HG03280 (cell line): ENCODE measurements at regions not wholly inside any gene's neighbourhood (a gene's known extent, or its start where the extent isn't known, plus 50 kb on each side); places are given as distances from the start of the nearest gene placed in this dataset.
"Not testable (repeated sequence)": the region's sequence is repeated elsewhere in the genome, so short reads cannot be mapped to it uniquely, and the experiment has no call there.

Experiments used
- ATAC-seq: cut with Tn5 transposase; IDR thresholded peaks from one replicate; pipeline ENCODE4 v1.9.1; 2021; ENCODE audit warnings: mild to moderate bottlenecking, moderate library complexity; ENCODE audit not compliant: unreplicated experiment

GRCh38 chr2:192488158-192488557 is 293.4 kb upstream of the TMEFF2 start:
- ATAC-seq, result not testable (repeated sequence)

GRCh38 chr2:192487636-192488035 is 292.9 kb upstream of the TMEFF2 start:
- ATAC-seq, result no peak

- ATAC-seq, result no peak
Measured at GRCh38 chr2:192484903-192485302, 290.2 kb upstream of the TMEFF2 start.

GRCh38 chr2:192480984-192481383 is 286.3 kb upstream of the TMEFF2 start:
- no peak for ATAC-seq

- no peak for ATAC-seq
Measured at GRCh38 chr2:192473331-192473730, 278.6 kb upstream of the TMEFF2 start.

GRCh38 chr2:192471982-192472381 is 277.2 kb upstream of the TMEFF2 start:
- no peak for ATAC-seq

GRCh38 chr2:192469612-192470011 is 274.9 kb upstream of the TMEFF2 start:
- ATAC-seq, result no peak

GRCh38 chr2:192467953-192468660 is 273.4 kb upstream of the TMEFF2 start:
- no peak for ATAC-seq

- no peak for ATAC-seq
Measured at GRCh38 chr2:192465141-192465540, 270.4 kb upstream of the TMEFF2 start.

GRCh38 chr2:192459422-192459821 is 264.7 kb upstream of the TMEFF2 start:
- no peak for ATAC-seq

- no peak for ATAC-seq
Measured at GRCh38 chr2:192448881-192449280, 254.1 kb upstream of the TMEFF2 start.

- no peak for ATAC-seq
Measured at GRCh38 chr2:192444286-192444838, 249.6 kb upstream of the TMEFF2 start.

- ATAC-seq, result no peak
Measured at GRCh38 chr2:192443831-192444230, 249.1 kb upstream of the TMEFF2 start.

GRCh38 chr2:192438239-192438638 is 243.5 kb upstream of the TMEFF2 start:
- ATAC-seq, result no peak

GRCh38 chr2:192437653-192438052 is 242.9 kb upstream of the TMEFF2 start:
- no peak for ATAC-seq

GRCh38 chr2:192424243-192424642 is 229.5 kb upstream of the TMEFF2 start:
- no peak for ATAC-seq

- ATAC-seq, result no peak
Measured at GRCh38 chr2:192419786-192420185, 225.1 kb upstream of the TMEFF2 start.

- no peak for ATAC-seq
Measured at GRCh38 chr2:192416060-192416459, 221.3 kb upstream of the TMEFF2 start.

- no peak for ATAC-seq
Measured at GRCh38 chr2:192414794-192415193, 220.1 kb upstream of the TMEFF2 start.

- ATAC-seq, result no peak
Measured at GRCh38 chr2:192413812-192414681, 219.3 kb upstream of the TMEFF2 start.

GRCh38 chr2:192412866-192413265 is 218.1 kb upstream of the TMEFF2 start:
- not testable (repeated sequence) for ATAC-seq

- ATAC-seq, result no peak
Measured at GRCh38 chr2:192412394-192412793, 217.7 kb upstream of the TMEFF2 start.
